WTC11 (cell line): ENCODE measurements at regions not wholly inside any gene's neighbourhood (a gene's known extent, or its start where the extent isn't known, plus 50 kb on each side); places are given as distances from the start of the nearest gene placed in this dataset.

Experiments
- TEAD4 ChIP-seq: sonication (generic); formaldehyde crosslinking; IDR thresholded peaks from 2 replicates; pipeline ENCODE4 v1.8.0; 2022; ENCODE audit warnings: mild to moderate bottlenecking, missing genetic modification reagents
- ZBTB21 ChIP-seq: sonication (generic); formaldehyde crosslinking; IDR thresholded peaks from 2 replicates; pipeline ENCODE4 v1.8.1; 2023; ENCODE audit warnings: mild to moderate bottlenecking, missing genetic modification reagents, borderline replicate concordance
- TF ChIP-seq, protein P1 (sequence below): sonication (generic); formaldehyde crosslinking; IDR thresholded peaks from 2 replicates; pipeline ENCODE4 v1.8.1; 2023; ENCODE audit warnings: mild to moderate bottlenecking, moderate library complexity, missing genetic modification reagents
- TF ChIP-seq, protein P2 (sequence below): sonication (generic); formaldehyde crosslinking; IDR thresholded peaks from 2 replicates; pipeline ENCODE4 v1.8.0; 2022; ENCODE audit warnings: mild to moderate bottlenecking, missing genetic modification reagents

DNA sequence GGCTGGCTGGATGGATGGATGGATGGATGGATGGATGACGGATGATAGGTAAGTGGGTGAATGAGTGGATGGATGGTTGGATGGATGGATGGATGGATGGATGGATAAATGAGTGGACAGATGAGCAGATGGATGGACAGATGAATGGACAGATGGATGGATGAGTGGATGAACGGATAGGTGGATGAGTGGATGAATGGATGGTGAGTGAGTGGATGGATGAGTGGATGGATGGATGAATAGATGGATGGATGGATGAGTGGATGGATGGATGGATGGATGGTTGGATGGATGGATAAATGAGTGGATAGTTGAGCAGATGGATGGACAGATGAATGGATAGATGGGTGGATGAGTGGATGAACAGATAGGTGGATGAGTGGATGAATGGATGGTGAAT is 340.7 kb upstream of the AUTS2 start:
- TF ChIP-seq, protein P1, sequence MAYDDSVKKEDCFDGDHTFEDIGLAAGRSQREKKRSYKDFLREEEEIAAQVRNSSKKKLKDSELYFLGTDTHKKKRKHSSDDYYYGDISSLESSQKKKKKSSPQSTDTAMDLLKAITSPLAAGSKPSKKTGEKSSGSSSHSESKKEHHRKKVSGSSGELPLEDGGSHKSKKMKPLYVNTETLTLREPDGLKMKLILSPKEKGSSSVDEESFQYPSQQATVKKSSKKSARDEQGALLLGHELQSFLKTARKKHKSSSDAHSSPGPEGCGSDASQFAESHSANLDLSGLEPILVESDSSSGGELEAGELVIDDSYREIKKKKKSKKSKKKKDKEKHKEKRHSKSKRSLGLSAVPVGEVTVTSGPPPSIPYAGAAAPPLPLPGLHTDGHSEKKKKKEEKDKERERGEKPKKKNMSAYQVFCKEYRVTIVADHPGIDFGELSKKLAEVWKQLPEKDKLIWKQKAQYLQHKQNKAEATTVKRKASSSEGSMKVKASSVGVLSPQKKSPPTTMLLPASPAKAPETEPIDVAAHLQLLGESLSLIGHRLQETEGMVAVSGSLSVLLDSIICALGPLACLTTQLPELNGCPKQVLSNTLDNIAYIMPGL (CRISPR knock-in tag): no peak
- no peak for TF ChIP-seq TEAD4 (CRISPR knock-in tag)
- TF ChIP-seq ZBTB21 (CRISPR knock-in tag): no peak
- TF ChIP-seq, protein P2, sequence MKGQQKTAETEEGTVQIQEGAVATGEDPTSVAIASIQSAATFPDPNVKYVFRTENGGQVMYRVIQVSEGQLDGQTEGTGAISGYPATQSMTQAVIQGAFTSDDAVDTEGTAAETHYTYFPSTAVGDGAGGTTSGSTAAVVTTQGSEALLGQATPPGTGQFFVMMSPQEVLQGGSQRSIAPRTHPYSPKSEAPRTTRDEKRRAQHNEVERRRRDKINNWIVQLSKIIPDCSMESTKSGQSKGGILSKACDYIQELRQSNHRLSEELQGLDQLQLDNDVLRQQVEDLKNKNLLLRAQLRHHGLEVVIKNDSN (CRISPR knock-in tag): no peak
